GM12864 (cell line): ENCODE measurements at regions not wholly inside any gene's neighbourhood (a gene's known extent, or its start where the extent isn't known, plus 50 kb on each side); places are given as distances from the start of the nearest gene placed in this dataset.

Experiments used
- DNase-seq: peaks from one replicate; pipeline ENCODE4 v3.0.0-alpha.2; 2011; ENCODE audit warnings: low read depth
- H3K4me3 ChIP-seq: 2 replicates; pipeline ENCODE4 v1.5.1; 2011; ENCODE audit warnings: mild to moderate bottlenecking, low read depth, low read length, control low read depth
- TF ChIP-seq, protein P1 (sequence below): IDR thresholded peaks from 2 replicates; pipeline ENCODE4 v1.5.1; 2011; ENCODE audit warnings: low read depth, mild to moderate bottlenecking, moderate library complexity, low read length, control low read depth, inconsistent platforms; ENCODE audit errors: missing control alignments

DNA sequence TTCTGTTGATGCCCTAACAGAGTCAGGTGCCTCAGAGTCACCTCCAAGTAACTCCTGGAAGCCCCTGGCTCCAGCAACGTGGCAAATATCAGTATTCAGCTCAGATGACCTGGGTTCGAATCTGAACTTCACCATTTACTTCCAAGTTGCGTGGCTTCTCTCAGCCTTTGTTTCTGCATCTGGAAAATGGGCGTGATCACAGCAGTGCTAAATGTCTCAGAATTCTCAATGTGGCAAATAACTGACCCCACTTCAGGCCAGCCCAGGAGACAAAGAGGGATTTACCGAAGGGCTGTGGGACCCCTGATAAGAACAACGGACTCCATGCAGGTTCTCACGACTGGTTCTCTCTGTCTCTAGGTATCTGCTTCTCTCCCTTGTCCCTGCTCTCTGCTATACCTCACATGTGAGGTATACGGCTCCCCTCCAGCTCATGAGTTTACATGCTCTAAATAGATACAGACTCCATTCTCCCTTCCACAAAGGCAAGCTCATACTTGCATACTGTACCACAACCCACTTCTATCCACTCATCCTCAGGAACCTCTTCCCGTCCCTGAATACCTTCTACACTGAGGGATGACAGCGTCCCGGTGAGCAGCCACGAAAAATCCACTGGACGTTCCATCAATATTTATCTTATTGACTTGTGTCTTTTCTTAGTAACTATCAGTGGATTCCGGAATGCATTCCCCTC, 84.1 kb downstream of the SNX5 start:
- no peak for DNase-seq

DNA sequence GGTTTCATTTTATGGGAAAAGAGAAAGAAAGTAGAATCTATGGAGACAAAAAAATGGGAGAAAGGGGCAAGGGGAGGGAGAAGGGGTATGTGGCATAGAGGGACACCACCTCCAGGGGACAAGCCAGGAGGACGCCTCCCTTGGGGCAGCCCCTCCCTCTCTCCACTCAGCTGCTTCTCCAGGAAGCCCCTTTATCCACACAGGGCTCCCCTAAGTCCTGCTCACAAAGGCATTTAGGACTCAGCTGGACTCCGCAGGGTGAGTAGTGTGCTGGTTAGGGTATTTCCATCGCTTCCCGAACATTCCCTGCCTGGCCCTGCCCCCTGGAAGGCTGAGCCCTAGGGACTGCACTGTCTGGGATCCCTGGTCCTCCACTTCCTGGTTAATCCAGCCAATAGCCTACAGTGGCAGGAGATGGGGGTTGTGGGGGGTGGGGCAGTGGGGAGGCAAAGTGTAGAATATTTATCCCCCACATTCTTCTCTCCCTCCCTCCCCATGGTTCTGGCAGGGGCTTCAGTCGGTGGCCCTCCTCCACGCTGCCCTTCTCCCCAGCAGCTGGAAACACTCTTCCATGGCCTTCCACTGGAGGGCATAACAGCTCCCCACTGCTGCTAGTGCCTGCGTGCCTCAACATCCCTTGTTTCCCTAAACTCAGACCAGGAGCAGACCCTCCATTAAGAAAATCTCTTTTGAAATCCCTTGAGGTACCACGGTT, 84.8 kb downstream of the SNX5 start:
- TF ChIP-seq, protein P1, sequence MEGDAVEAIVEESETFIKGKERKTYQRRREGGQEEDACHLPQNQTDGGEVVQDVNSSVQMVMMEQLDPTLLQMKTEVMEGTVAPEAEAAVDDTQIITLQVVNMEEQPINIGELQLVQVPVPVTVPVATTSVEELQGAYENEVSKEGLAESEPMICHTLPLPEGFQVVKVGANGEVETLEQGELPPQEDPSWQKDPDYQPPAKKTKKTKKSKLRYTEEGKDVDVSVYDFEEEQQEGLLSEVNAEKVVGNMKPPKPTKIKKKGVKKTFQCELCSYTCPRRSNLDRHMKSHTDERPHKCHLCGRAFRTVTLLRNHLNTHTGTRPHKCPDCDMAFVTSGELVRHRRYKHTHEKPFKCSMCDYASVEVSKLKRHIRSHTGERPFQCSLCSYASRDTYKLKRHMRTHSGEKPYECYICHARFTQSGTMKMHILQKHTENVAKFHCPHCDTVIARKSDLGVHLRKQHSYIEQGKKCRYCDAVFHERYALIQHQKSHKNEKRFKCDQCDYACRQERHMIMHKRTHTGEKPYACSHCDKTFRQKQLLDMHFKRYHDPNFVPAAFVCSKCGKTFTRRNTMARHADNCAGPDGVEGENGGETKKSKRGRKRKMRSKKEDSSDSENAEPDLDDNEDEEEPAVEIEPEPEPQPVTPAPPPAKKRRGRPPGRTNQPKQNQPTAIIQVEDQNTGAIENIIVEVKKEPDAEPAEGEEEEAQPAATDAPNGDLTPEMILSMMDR, result no peak

More for the DNA sequence above, 84.1 kb downstream of the SNX5 start:
- TF ChIP-seq, protein P1, result no peak
- H3K4me3 ChIP-seq, result no peak overlapping the region

DNA sequence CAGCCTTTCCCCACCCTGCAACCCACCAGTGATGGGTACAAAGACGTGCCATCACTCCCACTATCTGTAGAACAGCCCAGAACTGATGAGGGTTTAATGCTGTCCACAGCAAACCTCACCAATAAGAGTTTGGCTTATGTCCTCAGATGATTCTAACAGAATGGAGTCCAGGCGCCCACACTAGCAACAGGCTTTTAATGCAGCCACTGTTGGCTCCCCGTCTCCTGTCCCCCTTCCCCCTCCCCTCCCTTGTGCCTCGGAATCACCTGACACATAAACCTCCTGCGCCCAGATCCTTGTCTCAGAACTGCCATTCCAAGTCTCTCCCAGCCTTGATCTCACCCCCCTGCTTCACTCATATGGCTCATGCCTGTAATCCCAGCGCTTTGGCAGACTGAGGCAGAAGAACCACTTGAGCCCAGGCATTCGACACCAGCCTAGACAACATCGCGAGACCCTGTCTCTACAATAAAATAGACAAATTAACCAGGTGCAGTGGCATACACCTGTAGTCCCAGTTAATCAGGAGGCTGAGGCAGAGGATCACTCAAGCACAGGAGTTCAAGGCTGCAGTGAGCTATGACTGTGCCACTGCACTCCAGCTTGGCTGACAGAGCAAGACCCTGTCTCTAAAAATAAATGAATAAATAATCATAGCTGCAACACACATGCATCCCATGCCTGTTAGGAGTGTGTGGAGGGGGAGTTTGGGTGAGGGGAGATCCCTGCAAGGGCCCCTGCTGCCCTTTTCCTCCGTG, 85.6 kb downstream of the SNX5 start:
- TF ChIP-seq, protein P1, result no peak
- no peak for DNase-seq
- no peak overlapping the region for H3K4me3 ChIP-seq

More for the DNA sequence above, 84.8 kb downstream of the SNX5 start:
- no peak for DNase-seq
- no peak overlapping the region for H3K4me3 ChIP-seq

DNA sequence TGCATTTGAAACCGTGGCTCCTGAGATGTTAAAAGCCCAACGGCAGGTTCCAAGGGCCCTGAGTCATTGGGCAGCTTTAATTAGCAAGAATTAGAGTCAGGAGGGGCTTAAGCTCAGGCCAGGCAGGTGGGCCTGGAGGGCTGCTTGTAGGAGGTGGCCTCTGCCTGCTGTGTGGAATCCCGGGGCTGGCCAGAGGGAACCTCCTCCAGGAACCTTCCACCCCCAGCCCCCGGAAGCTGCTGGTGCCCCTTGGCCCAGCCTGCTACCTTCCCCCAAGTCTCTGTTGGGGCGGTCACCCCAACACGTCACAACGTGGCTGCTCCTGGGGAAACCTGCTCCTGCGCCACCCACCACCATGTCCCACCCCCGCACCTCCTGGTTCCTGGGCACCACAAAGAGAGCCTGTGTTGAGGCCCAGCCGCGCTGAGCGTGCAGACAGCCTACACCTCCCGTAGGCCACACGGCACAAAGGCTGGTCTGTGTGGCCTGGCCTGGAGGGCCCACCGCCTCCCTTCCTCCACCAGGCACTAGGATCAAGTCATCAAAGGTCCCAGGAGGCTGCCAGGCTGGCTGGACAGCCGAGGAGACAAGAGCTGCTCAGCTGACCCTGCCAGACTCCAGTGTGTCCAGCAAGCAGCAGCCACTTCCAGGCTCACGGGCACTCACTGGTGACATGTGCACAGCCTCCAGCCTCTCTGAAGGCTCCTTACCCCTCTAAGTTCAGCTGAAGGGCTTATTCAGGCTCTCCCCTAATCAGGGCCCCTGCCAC, 86.3 kb downstream of the SNX5 start:
- DNase-seq, result no peak
- no peak overlapping the region for H3K4me3 ChIP-seq
- TF ChIP-seq, protein P1, result no peak

DNA sequence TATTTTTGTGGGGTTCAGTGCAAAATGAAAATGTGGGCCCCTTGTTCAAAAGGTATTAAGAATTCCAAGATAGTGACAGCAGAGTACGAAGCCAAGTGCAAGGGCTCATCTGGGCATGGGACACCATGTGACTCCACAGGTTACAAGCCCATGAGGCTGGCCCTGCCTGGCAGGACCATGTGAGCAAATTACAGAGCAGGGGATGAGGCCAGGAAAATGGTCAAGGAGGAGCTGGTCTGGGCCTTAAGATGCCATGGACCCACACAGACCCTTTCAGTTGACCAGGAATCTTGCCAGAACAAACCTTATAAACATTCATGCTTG, 86.9 kb downstream of the SNX5 start:
- TF ChIP-seq, protein P1, result no peak
- no peak for DNase-seq
- no peak overlapping the region for H3K4me3 ChIP-seq

DNA sequence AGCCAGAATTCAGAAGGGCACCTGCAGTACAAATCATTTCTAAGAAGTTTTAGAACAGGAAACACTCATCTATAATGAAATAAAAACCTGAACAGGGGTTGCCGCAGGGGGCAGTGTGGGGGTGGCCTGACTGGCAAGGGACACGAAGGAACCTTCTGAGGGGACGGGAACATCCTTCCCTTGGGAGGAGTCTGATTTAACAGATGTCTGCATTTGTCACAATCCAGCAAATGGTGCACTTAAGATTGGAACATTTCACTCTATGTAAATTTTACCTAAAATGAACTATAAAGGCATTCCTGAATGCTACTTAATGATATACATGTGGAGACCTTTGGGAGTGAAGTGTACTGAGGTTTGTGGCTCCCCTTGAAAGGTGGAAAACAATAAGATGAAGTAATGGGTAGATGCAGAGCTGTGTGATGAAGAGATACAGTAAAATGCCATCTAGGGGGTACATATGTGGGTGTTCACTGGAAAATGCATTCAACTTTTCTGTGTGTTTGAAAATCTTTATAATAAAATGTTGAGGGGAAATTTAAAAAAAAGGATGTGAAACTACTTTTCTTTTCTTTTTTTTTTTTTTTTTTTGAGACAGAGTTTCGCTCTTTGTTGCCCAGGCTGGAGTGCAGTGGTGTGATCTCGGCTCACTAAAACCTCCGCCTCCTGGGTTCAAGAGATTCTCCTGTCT, 89.5 kb downstream of the SNX5 start:
- no peak for DNase-seq
- TF ChIP-seq, protein P1, result peak; percentile 57
- no peak overlapping the region for H3K4me3 ChIP-seq
